Common myeloid progenitor, CD34-positive (primary cell): ENCODE measurements at regions not wholly inside any gene's neighbourhood (a gene's known extent, or its start where the extent isn't known, plus 50 kb on each side); places are given as distances from the start of the nearest gene placed in this dataset.

Experiments used
- CTCF ChIA-PET: fragments of 350-600 bp; sonication (Branson Sonifier 250); formaldehyde crosslinking; loops from one replicate; lab custom pipeline; 2021; ENCODE audit warnings: antibody characterized with exemption; lab: Charles Lee
- POLR2A ChIA-PET: fragments of 350-600 bp; sonication (Branson Sonifier 250); formaldehyde crosslinking; loops from one replicate; lab custom pipeline; 2021; ENCODE audit warnings: antibody characterized with exemption; lab: Charles Lee
- DNase-seq, 3 donors: peaks; one replicate each; pipeline versions ENCODE4 v3.0.0 to v3.0.0-alpha.2; 2013
- H3K27ac ChIP-seq, 2 experiments: 1 replicate in 1 of 2; 2 replicates in 1 of 2; pipeline ENCODE4 v1.7.0; 2013; ENCODE audit warnings: inconsistent platforms in 2 of 2, low read length in 2 of 2, mild to moderate bottlenecking in 2 of 2, low read depth in 1 of 2, moderate library complexity in 1 of 2; ENCODE audit not compliant: severe bottlenecking in 2 of 2, insufficient read depth in 1 of 2, poor library complexity in 1 of 2
- H3K27me3 ChIP-seq, 5 experiments: replicated peaks in 2 of 5; 1 replicate in 3 of 5; 2 replicates in 2 of 5; pipeline versions ENCODE4 v1.6.1 to v1.7.0; 2013; ENCODE audit warnings: low read length in 4 of 5, mild to moderate bottlenecking in 2 of 5, moderate library complexity in 2 of 5, inconsistent platforms in 1 of 5; ENCODE audit not compliant: insufficient read depth in 5 of 5, control insufficient read depth in 4 of 5
- H3K36me3 ChIP-seq, 4 experiments: 1 replicate in 2 of 4; 2 replicates in 2 of 4; pipeline versions ENCODE4 v1.6.1 to v1.7.0; 2013; ENCODE audit warnings: low read length in 3 of 4, control low read depth in 1 of 4, mild to moderate bottlenecking in 1 of 4; ENCODE audit not compliant: control insufficient read depth in 4 of 4, insufficient read depth in 4 of 4
- H3K4me1 ChIP-seq, 4 experiments: 1 replicate in 3 of 4; 2 replicates in 1 of 4; pipeline versions ENCODE4 v1.6.1 to v1.7.1; 2013; ENCODE audit warnings: low read length in 3 of 4, mild to moderate bottlenecking in 3 of 4, control low read depth in 1 of 4, inconsistent platforms in 1 of 4, moderate library complexity in 1 of 4; ENCODE audit not compliant: control insufficient read depth in 4 of 4, insufficient read depth in 4 of 4; ENCODE audit errors: control extremely low read depth in 1 of 4
- H3K4me3 ChIP-seq, 7 experiments: 1 replicate in 4 of 7; 2 replicates in 3 of 7; pipeline versions ENCODE4 v1.5.1 to v1.7.0; 2013; ENCODE audit warnings: mild to moderate bottlenecking in 7 of 7, low read length in 6 of 7, moderate library complexity in 6 of 7, inconsistent platforms in 2 of 7, low read depth in 2 of 7, control low read depth in 1 of 7; ENCODE audit not compliant: insufficient read depth in 4 of 7, control insufficient read depth in 1 of 7; ENCODE audit errors: extremely low read depth in 1 of 7
- H3K9me3 ChIP-seq, 5 experiments: 1 replicate in 4 of 5; 2 replicates in 1 of 5; pipeline versions ENCODE4 v1.6.1 to v1.7.1; 2013; ENCODE audit warnings: low read length in 4 of 5, mild to moderate bottlenecking in 2 of 5, inconsistent platforms in 1 of 5, low read depth in 1 of 5, moderate library complexity in 1 of 5; ENCODE audit not compliant: control insufficient read depth in 4 of 5, insufficient read depth in 2 of 5; ENCODE audit errors: control extremely low read depth in 1 of 5
- WGBS: methylation state at CpG from one replicate; pipeline ENCODE4 v1.1.5; 2013; ENCODE audit not compliant: insufficient coverage; 5-methylcytosine and 5-hydroxymethylcytosine counted together

- H3K27ac ChIP-seq, result no peak overlapping the region
- WGBS, result 38% methylated on average over 2 of the region's 2 CpGs
- POLR2A ChIA-PET, result no interaction called here
- no peak overlapping the region for H3K4me3 ChIP-seq
- DNase-seq, result peak; percentile 33 to 70 (median 60)
- H3K4me1 ChIP-seq, result no peaks in the 10 kb centered on the region
- no peaks in the 10 kb centered on the region for H3K9me3 ChIP-seq
- CTCF ChIA-PET, result no interaction called here
- no peaks in the 10 kb centered on the region for H3K27me3 ChIP-seq
- H3K36me3 ChIP-seq, result no peaks in the 10 kb centered on the region
These were observed 1213.2 kb downstream of the NLGN4X start for GRCh38 chrX:5015451-5015850.

- Histone ChIP-seq H3K27ac (no peak overlapping the region), H3K9me3 (no peaks in the 10 kb centered on the region), H3K4me1 (no peaks in the 10 kb centered on the region), H3K36me3 (no peaks in the 10 kb centered on the region), H3K4me3 (no peak overlapping the region), H3K27me3 (no peaks in the 10 kb centered on the region)
- POLR2A ChIA-PET, result no interaction called here
- WGBS, result 100% methylated on average over 1 of the region's 1 CpG
- CTCF ChIA-PET, result no interaction called here
- DNase-seq, result peak in 1 of 3 donors; percentile 4
These were observed 1233.8 kb downstream of the NLGN4X start for GRCh38 chrX:4994855-4995254.

- no CpG with 5 or more reads among the region's 1 CpG for WGBS
- POLR2A ChIA-PET, result no interaction called here
- no peak overlapping the region for H3K4me3 ChIP-seq
- H3K27ac ChIP-seq, result no peak overlapping the region
- H3K4me1 ChIP-seq, result no peaks in the 10 kb centered on the region
- no peak for DNase-seq
- H3K9me3 ChIP-seq, result peaks cover 0 to 3% (median 2%) of the 10 kb centered on the region in 5 experiments
- CTCF ChIA-PET, result no interaction called here
- no peaks in the 10 kb centered on the region for H3K27me3 ChIP-seq
- no peaks in the 10 kb centered on the region for H3K36me3 ChIP-seq
These were observed 1250.1 kb downstream of the NLGN4X start for GRCh38 chrX:4978613-4979012.

- no peak overlapping the region for H3K4me3 ChIP-seq
- no peaks in the 10 kb centered on the region for H3K27me3 ChIP-seq
- no peak for DNase-seq
- no peaks in the 10 kb centered on the region for H3K36me3 ChIP-seq
- WGBS, result 100% methylated on average over 1 of the region's 2 CpGs
- ChIA-PET POLR2A (no interaction called here), CTCF (no interaction called here)
- H3K27ac ChIP-seq, result no peak overlapping the region
- peaks cover 0 to 6% (median 0%) of the 10 kb centered on the region in 5 experiments for H3K9me3 ChIP-seq
- H3K4me1 ChIP-seq, result no peaks in the 10 kb centered on the region
These were observed 1257.0 kb downstream of the NLGN4X start for GRCh38 chrX:4971646-4972045.

GRCh38 chrX:4964112-4964511 is 1250.7 kb upstream of the PRKX start:
- Histone ChIP-seq H3K27me3 (no peaks in the 10 kb centered on the region), H3K27ac (no peak overlapping the region), H3K9me3 (peaks cover 0 to 5% (median 0%) of the 10 kb centered on the region in 5 experiments), H3K4me1 (no peaks in the 10 kb centered on the region), H3K36me3 (no peaks in the 10 kb centered on the region), H3K4me3 (no peak overlapping the region)
- CTCF ChIA-PET, result no interaction called here
- POLR2A ChIA-PET, result no interaction called here
- no peak for DNase-seq
- 100% methylated on average over 2 of the region's 3 CpGs for WGBS

GRCh38 chrX:4963432-4963831 is 1250.0 kb upstream of the PRKX start:
- Histone ChIP-seq H3K4me1 (no peaks in the 10 kb centered on the region), H3K36me3 (no peaks in the 10 kb centered on the region), H3K9me3 (peaks cover 0 to 5% (median 0%) of the 10 kb centered on the region in 5 experiments), H3K27me3 (no peaks in the 10 kb centered on the region), H3K4me3 (no peak overlapping the region), H3K27ac (no peak overlapping the region)
- ChIA-PET POLR2A (no interaction called here), CTCF (no interaction called here)
- no peak for DNase-seq
- 83% methylated on average over 1 of the region's 2 CpGs for WGBS

GRCh38 chrX:4944767-4945166 is 1231.3 kb upstream of the PRKX start:
- no peak for DNase-seq
- no peaks in the 10 kb centered on the region for H3K4me1 ChIP-seq
- no peaks in the 10 kb centered on the region for H3K9me3 ChIP-seq
- no peaks in the 10 kb centered on the region for H3K36me3 ChIP-seq
- 83% methylated on average over 1 of the region's 2 CpGs for WGBS
- H3K27ac ChIP-seq, result no peak overlapping the region
- no peak overlapping the region for H3K4me3 ChIP-seq
- CTCF ChIA-PET, result no interaction called here
- no peaks in the 10 kb centered on the region for H3K27me3 ChIP-seq
- POLR2A ChIA-PET, result no interaction called here
